Heart left ventricle (tissue), 13 donors: ENCODE measurements at regions not wholly inside any gene's neighbourhood (a gene's known extent, or its start where the extent isn't known, plus 50 kb on each side); places are given as distances from the start of the nearest gene placed in this dataset.

Experiments
- CTCF ChIP-seq, 12 donors: fragments of 200-600 bp; sonication (generic) in 4 of 12; IDR thresholded peaks; one replicate each; pipeline versions ENCODE4 v1.5.0 to v1.8.0; 2018 to 2022; ENCODE audit warnings: antibody characterized with exemption in 12 of 12, mild to moderate bottlenecking in 5 of 12
- POLR2A ChIP-seq, 2 donors: fragments of 450-650 bp; IDR thresholded peaks; one replicate each; pipeline ENCODE4 v1.6.1; 2017; ENCODE audit warnings: antibody characterized with exemption in 2 of 2, mild to moderate bottlenecking in 2 of 2, moderate library complexity in 2 of 2
- donor health status: ischemic (EF 13 %, LVEDD 7.1; RV severe dilation, severe dysfunction).
- donor health status: DM: no; HTN: yes; CAD: no.
- donor health status: DM: no; HTN: no; CAD: no.
- donor health status: ischemic (EF 25% LVEDD 6.9; RV normal size, moderate dysfunction).
- donor health status: ischemic (EF 25% LVEDD 5.7; RV mildly dilated, moderate dysfunction).
- donor health status: ischemic (EF 35%, LVEDD 5.7; RV mildly dilated, moderate dysfunction).
- donor health status: nonischemic (EF 11% LVEDD 7.7; RV severe dilation, severe dysfunction).
- donor health status: DM: yes; HTN: yes; CAD: no.
- donor health status: PGD.
- donor health status: ischemic (EF 29% LVEDD 5.4; RV normal size, mild dysfunction).
- donor health status: nonischemic (EF 23%, LVEDD 6.1; RV moderate dilation, normal function).

- TF ChIP-seq CTCF (IDR thresholded peaks at IDR 0.05) = no peak
- no peak for TF ChIP-seq POLR2A (IDR thresholded peaks at IDR 0.05)
Measured at GRCh38 chr3:18892047-18892446, 256.3 kb upstream of the KCNH8 start.
